NCI-H1105 (cell line): ENCODE measurements at regions not wholly inside any gene's neighbourhood (a gene's known extent, or its start where the extent isn't known, plus 50 kb on each side); places are given as distances from the start of the nearest gene placed in this dataset.
A peak's percentile ranks its signal among the peaks of the same experiment; 100 is the strongest.
"Not testable (repeated sequence)": the region's sequence is repeated elsewhere in the genome, so short reads cannot be mapped to it uniquely, and the experiment has no call there.

ENCODE experiments used
- DNase-seq: peaks from one replicate; lab custom pipeline; 2025; lab: John Stamatoyannopoulos, UW

DNA sequence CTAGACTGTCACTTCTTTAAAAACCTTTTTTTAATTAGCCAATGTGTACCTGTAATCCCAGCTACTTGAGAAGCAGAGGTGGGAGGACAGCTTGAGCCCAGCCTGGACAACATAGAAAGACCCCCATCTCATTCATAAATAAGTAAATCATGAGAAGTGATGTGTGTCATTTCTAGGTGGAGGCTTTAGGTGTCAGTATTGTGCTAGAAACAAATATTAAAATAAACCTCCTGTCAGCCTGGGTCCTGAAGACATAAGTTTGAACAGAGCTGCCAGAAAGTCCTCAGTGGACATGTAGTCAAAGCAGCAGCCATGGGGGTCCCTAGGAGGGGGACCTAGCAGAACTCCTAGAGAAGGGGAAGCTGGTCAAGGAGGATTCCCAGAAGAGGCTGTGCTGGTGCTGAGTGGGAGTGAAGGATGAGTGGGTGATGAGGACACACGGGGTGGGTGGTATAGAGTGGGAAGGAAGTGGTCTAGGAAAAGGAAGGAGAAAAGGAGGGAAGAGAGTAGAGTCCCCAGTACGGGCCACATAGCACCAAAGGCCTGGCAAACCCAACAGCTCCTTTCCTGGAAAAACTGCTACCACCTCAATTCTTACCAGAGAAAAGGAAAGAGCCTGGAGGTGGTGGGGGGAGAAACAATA, 316.6 kb upstream of the NCKAP5 start:
- DNase-seq: no peak

DNA sequence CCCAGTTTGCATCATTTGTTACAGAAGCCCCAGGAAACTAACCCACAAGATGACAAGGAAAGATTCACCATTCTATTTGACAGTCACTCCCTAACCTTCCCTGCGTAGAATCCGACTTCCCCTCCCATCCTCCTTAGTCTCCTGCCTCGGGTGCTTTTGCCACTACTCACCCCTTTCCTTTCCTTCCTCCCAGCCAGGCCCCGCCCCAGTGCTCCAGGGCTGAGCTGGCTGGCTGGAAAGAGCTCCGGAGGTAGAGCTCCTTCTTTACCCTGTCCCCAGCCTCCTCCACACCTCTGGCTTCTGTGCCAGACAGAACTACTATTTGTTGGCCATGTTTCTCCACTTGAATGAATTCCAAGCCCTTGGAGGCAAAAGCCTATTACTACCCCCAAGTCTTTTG, 317.6 kb upstream of the NCKAP5 start:
- no peak for DNase-seq

DNA sequence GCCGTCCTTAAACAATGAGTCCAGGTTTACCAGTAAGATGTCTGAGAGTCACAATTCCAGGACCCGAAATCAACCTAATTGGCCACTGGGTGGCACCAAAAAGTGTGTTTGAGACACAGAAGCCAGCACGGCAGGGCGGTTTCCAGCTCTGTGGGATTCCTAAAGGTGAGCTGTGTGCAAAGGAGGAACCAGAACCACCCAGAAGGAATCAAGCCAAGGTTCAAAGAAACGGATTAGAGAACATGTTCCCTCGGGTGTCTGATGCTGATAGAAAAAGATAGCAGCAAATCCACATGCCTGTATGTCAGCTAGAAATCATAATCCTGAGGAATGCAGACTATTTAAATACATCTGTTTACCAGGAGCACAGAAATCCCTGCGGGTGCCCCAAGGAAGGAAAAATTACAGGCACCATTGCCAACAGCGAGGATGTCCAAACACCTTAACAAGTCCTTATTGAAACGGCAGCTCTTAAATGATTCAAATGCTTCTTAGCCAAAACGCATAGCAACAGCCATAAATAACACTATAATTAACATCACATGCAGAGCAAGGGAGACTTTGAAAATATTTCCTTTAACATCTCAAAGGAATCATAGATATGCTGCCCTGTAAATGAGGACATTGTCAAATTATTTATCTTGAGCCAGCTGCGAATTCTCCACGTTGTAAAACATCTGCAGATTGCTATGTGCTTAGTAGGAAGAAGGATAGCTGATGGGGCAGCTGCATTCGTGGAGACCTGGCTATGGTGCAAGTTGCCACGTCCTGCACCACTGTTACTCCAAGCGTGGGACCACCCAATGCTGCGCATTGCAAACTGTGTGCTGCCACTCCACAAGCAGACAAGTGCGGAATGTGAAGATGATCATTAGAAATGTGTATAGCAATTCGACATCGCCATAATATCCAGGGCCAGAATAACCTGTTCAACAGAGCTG, 318.7 kb upstream of the NCKAP5 start:
- peak; percentile 53 for DNase-seq

DNA sequence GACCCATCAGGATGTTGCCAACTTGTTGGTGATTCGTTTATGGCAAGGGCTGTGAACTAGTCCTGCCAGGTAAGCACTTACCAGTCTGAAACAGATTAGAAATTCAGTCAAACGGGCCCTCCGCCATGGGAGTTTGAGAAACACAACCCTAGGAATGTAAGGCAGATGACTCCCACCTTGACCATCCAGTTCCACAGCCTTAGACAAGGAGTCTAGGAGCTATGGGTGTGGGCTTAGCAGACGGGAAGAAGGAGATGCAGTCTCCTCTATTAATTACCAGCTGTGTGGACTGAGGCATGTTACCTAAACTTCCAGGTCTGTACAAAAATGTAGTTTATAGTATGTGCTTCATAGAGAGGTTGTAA, 319.4 kb upstream of the NCKAP5 start:
- DNase-seq: no peak

DNA sequence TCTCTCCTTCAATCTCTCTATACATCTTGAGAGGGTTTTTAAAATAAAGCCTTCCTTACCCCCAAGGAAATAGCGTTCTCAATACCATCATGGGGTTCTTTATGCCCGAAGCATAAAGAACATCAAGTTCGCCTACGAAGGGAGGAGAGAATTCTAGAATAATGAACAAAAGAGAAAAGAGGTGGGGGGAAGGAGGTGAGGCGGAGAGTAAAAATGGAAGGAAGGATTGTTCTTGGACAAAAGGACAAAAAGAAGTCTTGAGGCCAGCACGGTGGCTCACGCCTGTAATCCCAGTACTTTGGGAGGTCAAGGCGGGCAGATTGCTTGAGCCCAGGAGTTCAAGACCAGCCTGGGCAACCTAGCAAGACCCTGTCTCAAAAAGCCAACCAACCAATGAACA, 319.8 kb upstream of the NCKAP5 start:
- DNase-seq: no peak

DNA sequence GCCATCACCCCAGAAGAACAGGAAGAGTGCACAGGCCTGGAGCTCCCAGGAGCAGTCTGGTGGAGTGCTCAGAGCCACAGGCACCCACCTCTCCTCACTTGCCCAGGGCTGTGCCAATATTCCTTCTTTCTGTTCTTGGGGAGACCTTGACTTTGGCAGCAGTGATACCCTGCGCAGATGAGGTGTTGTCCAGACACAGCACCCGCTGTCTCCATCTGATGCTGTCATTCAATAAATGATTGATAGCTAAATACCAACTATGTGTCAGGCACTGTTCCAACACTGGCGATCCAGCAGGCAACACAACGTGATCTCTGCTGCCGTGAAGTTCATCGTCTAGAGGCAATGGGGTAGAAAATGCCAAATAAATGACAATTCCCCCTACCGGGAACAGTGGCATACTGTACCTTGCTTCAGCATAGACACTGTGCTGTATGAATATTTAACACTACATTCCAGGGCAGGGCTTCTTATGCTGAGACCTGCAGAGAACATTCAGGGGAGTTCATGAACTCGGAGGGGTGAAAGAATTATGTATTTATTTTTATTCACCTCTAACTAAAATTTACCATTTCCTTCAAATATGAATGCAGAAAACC, 320.5 kb upstream of the NCKAP5 start:
- DNase-seq: no peak

DNA sequence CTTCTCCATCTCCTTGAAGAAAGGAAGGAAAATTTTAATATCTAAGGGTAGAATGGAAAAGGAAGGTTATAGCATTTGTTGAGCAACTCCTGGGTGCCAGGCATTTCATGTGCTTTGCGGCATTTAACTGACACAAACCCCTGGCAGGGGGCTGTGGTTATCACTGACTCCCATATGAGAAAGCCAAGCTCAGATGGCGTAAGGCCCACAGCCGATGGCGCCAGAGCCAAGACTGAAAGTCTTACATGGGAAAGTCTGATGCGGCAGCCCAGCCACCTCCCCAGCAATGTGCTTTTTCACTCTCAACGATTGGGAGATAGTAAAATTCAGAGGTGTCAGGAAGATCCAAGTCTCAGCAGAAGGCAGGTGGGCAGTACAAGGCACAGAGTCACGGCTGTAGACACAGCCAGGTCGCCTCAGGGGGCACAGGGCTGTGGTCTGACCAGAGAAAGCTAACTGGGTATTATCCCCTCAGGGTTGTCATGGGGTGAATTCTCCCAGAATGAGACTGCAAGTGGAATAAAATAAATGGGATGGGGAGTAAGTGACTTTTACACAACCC, 324.2 kb upstream of the NCKAP5 start:
- DNase-seq: no peak

DNA sequence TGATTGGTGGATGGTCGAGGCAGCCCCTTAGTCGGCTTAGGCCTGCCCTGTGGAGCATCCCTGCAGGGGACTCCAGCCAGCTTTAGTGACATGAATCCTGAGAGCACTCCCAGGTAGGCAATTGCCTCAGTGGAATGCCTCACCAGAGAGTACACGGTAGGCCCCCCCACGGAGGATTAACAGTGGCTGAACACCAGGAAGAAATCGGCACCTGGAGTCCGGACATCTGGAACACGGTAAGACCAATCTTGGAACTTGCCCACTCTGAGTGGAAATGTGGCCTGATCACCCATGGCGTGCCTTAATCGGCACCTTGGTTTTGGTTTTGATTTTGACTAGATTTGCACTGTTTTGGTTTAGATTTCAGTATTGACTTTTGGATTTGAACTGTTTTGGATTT, 326.2 kb upstream of the NCKAP5 start:
- DNase-seq: no peak

DNA sequence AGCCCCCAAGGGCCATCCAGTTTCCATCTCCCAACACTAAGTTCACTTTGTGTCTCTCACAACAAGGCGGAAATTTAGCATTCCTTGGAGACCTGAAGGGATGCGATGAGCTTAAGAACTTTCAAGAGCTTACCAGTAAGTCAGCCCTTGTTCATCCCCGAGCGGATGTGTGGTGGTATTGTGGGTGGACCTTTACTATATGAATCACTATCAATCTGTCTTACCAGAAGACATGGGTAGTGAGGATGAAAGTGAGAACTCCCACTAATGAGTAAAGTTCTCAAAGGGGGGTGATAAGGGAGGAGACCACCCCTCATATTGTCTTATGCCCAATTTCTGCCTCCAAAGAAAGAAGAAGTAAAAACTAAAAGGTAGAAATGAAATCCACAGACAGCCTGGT, 329.6 kb upstream of the NCKAP5 start:
- DNase-seq: not testable (repeated sequence)

DNA sequence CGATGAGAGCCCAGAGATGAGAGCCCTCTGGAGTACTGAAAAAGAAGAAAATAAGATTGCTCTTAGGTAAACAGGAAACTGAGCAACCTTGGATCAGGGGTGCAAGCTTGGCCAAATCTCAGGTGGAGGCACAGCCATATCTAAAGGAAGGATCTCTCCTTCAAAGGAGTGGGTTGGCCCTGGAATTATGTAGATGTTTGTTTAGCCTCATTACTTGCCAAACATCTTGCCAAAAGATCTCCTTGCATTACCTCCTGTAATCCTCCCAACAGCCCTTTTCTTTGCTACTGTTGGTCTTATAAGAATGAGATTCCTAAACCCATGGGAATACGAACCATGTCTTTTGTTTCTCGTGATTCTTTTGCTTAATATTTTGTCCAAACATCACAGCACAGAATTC, 332.6 kb upstream of the NCKAP5 start:
- no peak for DNase-seq

DNA sequence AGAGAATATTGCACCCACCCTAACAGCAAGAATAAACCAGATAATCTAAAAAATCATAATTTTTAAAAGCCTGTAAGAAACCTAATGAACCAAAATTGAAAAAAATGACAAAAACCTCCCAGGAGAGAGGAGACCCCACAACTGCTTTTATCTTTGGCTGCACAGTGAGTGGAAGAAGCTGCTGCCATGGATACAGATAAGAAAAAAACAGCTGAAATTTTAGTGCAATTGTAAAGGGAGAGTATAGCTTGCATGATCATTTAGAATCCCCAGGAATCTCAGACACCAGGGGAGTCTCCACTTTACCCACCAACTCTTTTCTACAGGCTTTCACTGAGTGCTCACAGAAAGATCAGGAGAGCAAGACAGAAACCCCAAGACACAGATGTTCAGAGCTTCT, 338.1 kb upstream of the NCKAP5 start:
- no peak for DNase-seq

DNA sequence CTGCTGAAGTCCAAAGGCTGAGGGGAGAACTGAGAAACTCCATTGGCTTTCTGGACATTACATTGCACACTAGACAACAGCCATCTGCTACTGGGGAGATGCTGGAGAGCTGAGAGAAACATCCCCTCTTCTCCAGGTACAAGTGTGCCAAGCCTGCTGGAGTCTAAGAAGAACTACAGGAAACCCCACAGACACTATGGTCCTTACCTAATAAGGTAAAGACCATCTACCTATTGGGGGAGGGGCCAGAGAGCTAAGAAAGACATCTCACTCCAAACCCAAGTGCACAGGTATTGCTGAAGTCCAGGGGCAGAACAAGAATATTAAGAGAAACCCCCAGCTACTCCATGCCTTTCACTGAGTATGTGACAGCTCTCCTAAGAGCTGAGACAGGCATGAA, 338.7 kb upstream of the NCKAP5 start:
- DNase-seq: no peak

DNA sequence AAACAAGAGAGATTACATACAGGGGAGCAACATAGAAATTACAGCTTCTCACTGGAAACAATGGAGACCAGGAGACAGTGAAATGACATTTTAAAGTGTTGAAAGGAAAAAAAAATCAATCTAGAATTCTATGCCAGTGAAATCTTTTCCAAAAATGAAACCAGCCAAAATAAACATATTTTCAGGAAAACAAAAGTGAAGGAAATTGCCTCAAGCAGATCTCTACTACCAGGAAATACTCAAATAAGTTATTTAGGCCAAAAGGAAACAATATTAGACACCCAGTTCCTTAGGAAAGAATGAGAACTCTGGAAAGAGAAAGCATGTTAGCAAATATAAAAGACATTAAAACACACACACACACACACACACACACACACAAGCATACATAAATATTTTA, 339.9 kb upstream of the NCKAP5 start:
- DNase-seq: no peak

DNA sequence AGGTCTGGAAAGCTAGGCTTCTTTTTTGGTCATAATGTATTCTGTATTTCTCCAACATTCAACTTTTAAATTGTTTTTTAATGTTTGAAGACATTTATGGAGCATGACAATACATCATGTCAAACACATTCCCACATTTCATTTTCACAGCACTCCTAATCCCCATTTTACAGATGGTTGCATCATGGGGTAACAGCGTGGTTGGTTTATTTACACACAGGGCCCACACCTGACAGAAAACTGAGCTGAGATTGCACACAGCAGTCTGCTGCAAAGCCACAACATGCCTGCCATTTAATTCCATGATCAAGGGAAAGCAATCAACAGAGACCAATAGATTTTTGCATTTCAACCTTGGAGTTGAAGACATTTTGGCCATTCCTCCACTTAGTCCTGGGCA, 335.7 kb upstream of the MGAT5 start:
- DNase-seq: no peak

DNA sequence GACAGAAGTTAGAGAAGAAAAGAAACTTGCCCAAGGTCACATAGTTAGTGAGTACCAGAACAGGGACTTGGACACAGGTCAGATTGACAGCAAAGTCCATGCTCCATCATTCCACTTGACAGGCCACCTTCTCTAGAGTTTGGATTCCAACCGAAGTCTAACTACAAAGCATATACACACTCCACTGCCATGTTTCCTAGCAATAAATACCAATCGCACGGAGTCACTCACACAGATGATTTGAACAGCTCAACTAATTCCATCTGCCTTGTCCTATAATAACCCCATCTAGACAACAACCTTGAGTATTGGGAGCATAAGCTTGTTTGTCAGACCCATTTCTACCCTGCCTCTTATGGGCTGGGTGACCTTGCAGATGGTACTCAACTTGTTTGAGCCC, 334.6 kb upstream of the MGAT5 start:
- DNase-seq: no peak

DNA sequence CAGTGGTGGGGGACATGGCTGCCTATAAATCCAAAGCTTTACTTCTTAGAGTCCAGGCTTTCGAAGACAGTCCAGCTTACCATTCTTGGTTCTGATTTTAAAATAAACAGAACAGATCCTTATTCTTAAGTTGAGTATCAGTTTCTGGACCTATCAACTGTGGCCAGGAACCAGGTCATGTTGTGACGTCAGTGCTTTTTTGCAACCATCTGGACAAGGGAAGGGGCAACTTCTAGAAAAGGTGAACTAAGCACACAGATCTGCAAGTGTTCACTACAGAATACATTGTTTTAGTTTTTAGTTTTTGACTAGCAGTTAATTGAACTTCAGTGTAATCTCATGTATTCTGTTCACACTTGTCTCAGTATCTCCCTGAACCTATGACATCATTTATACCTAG, 326.0 kb upstream of the MGAT5 start:
- no peak for DNase-seq

DNA sequence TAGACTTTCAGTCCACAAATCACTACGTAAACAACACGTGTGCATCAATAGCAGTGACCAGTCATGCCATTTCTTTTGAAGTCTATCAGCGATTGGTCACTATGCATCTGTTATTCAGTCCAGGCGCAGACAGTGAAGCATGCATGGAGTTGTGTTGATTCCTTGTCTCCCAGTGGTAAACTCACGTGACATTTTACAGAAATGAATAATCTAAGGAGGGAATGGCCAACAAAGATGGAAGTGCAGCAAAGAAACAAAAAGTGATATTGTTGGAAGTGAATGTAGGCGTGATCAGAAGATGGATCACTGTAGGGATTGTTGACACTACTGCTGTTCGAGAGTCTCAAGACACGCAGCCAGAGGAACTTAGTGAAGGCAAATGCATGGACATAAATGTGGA, 317.8 kb upstream of the MGAT5 start:
- DNase-seq: no peak

DNA sequence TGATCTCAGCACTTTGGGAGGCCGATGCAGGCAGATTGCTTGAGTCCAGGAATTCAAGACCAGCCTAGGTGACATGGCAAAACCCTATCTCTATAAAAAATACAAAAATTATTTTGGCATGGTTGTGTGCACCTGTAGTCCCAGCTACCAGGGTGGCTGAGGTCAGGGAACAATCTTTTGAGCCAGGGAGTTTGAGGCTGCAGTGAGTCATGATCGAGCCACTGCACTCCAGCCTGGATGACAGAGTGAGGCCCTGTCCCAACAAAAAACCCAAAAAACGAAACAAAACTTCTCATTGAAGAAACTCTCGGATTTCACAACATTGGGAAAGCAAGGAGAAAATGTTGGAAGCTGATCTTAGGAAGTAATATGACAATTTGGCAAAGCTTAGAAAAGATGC, 317.3 kb upstream of the MGAT5 start:
- no peak for DNase-seq

DNA sequence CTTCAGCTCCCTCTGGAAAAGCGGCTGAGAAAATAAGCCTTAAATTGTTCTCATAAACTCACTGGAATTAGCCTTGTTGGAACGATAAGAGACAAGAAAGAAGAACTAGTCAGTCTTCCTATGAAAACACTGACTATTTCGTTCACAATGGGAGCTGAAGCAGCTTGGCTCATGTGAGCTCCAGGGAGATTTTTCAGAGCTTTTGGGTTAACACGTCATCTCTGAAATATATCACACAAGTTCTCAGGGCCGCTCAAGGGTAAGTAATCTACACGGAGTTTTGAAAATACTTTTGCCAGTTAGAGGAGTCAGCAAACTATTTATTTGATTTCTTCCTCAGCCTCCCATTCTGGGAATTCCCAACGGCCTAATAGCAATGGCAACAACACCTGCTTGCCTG, 316.2 kb upstream of the MGAT5 start:
- DNase-seq: no peak

DNA sequence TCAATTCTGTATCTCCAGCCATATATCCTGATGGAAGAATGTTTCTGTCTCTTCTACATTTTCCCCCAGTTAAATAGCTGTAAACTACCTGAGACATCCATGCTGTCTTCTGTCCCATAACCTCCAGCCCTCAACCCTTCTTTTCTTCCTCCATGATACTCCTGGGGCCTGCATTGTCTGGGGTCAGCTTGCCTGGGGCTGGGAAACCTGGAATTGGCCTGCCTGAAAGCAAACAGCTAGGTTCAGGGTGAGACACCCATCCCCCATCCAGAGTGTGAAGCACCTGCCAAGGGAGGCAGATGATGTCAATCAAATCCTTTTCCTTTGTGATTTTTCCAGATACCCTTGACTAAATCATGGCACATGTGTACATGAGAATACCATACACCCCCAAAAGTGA, 313.7 kb upstream of the MGAT5 start:
- no peak for DNase-seq

DNA sequence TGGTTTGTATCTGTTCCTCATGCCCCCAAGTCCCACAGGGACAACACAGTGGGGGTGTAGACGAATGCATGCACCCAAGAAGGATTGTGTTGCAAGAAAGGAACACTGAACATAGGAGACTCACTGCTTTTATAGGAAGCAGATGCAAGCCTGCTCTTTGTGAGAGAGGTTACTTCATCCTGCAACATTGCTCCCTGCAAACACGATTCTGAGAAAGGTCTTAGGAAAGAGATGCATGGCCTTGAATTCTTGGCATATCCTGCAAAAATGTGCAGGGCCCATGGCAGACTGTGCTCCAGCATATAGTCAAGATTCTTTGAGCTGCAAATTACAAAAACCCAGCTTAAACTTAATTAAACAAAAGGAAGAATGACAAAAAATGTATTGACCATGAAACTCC, 312.2 kb upstream of the MGAT5 start:
- no peak for DNase-seq

DNA sequence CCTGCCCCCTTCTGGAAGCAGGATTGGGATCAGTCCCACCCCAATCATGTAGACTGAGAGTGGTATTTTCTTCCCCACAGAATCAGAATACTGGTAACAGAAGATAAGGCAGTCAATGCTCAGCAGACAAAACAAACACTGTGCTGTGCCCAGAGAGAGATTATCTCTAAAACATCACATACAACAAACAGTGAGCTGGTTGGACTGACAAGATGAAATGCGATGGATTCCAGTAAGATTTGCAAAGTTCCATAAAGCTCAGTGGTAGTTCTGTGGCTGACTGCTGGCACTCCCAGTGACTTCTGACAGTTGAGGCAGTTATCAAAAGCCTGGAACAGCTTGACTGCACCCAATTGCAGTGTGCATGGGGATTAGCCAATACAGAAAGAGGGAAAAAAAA, 311.5 kb upstream of the MGAT5 start:
- no peak for DNase-seq

DNA sequence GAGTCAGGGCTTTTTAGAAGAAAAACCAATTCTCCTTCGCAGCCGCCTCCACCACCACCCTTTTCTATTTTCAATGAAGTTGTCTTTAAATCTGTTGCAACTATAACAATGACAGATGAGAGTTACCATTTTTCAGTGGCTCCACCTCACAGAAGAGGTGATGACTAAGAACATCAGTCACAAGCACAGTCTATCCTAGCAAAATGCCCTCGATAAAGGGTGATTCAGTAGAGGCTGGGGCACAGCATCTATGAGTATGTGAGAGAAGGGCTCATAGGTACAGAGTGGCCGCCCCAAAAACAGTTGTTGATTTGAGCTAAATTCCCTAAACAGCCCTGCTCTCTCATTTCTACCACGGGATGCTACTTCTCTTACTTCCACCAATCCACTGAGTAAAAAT, 310.8 kb upstream of the MGAT5 start:
- DNase-seq: no peak
